ENCODE measurements at regions not wholly inside any gene's neighbourhood (a gene's known extent, or its start where the extent isn't known, plus 50 kb on each side); places are given as distances from the start of the nearest gene placed in this dataset.
A peak's percentile ranks its signal among the peaks of the same experiment; 100 is the strongest.
"Not testable (repeated sequence)": the region's sequence is repeated elsewhere in the genome, so short reads cannot be mapped to it uniquely, and the experiment has no call there.

GRCh38 chr5:90223756-90224155 lies 185.8 kb downstream of the CETN3 start:
- intact Hi-C loops (cut with DNase I) = no loop called here
- ATAC-seq (ENCODE audit: poor library complexity) (no peak), DNase-seq (no peak)

DNA sequence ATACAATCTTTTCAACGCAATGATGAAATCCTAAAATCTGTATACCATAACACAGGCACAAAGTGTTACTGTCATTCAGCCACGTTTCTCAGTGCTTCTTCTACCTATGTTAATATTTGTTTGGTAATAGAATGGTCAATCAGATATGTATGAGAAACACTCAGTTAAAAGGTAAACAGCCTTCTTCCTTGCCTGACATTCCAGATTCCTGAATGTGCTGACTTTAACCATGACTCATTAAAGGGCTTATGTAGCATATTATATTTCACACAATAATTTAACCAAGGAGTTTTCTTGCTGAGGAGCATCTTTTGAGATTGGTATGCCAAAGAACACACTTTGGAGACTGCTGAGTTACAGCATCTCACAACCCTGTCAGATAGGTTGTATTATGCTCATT lies 187.6 kb downstream of the CETN3 start:
- DNase-seq = no peak
- no peak for ATAC-seq (ENCODE audit: poor library complexity)
- intact Hi-C loops (cut with DNase I) = no loop called here

DNA sequence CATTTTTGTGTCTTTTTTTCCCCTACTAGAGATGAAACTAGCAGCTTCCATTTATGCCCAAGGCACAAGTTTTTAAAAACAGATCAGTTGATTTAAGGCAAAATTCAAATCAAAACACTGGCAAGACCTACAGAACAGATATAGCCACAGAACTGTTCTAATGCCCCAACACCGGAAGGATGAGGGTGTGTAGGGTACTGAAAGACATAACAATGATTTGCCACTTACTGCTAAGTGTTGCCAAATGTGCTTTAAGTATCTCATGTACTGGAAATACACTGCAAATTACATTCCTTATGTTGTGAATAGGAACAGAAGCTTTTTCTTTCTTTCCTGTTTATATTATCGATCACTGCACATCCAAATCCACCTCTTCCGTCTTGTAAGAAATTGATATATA lies 189.0 kb downstream of the CETN3 start:
- intact Hi-C loops (cut with DNase I) = no loop called here
- ATAC-seq (ENCODE audit: poor library complexity) (no peak), DNase-seq (no peak)

DNA sequence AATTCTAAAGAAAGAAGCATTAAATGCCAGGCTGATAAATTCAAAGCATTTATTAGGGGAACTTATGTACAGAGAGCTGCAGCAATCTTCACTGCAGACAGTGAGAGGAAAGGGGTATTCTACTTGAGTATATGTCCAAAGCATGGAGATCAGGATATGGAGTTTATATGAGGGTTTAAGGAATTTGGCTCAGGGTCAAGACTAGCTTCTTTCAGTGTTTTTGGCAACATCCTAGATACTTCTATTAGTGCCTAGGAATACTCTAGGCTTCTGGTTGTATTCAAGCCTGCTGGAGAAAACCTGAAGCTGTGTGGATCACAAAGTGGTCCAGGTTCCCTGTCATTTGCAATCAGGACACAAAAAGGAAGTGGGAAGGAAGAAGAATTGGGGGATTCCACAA lies 194.6 kb downstream of the CETN3 start:
- DNase-seq = no peak
- ATAC-seq (ENCODE audit: poor library complexity) = no peak
- intact Hi-C loops (cut with DNase I) = no loop called here

- ATAC-seq (ENCODE audit: poor library complexity); DNase-seq; intact Hi-C loops (cut with DNase I): not testable (repeated sequence)
Measured at GRCh38 chr5:90208323-90208722, 201.2 kb downstream of the CETN3 start.

DNA sequence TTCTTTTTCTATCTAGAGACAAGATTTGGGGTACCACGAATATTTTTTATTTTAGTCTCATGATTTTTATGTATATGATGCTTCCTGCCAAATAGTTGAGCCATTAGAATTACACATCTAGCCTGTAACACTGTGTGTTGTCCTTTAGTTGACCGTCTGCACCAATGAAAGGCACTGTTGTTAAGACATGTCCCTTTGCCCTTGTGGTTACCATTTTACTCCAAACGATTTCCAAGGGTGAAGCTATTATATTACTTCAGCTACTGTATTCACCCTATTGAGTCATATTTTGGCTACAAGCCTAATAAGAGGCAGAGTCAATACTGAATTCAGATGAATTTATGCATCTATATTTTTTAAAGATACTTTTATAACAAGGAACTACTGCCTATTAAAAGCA lies 207.6 kb downstream of the CETN3 start:
- DNase-seq = no peak
- ATAC-seq (ENCODE audit: poor library complexity) = no peak
- intact Hi-C loops (cut with DNase I) = no loop called here

GRCh38 chr5:90193185-90193822 lies 216.3 kb downstream of the CETN3 start:
- DNase-seq = no peak
- ATAC-seq (ENCODE audit: poor library complexity) = no peak
- intact Hi-C loops (cut with DNase I) = no loop called here

DNA sequence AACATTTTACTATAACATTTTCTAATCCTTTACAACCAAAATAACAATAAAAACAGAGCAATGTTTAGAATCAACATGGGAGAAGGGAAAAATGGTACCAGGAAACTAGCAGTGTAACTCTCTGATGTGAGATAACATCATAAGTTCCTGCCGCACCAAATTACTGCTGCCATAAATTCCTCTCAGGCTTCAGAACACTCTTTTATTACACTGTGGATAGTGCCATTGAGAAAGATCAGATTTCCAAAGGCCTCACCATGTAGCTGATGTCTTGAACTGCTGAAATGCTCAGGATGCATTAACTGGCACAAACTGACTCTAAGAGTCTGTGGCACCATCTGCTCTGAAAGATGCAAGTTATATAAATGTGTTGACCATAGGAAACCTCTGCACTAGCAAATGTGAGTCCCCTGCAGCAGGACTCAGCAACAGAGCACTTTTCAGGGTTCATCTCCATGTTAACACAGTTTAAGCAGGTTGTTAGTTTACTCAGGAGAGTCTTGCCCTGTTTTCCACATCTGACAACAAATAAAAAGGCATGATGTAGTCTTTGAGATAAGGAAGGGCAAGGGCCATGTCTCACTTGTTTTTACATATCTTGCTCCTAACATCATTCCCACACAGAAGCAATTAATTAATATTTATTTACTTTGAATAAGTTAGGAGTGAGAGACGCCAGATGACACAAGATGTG lies 218.1 kb downstream of the CETN3 start:
- DNase-seq = no peak
- intact Hi-C loops (cut with DNase I) = no loop called here
- no peak for ATAC-seq (ENCODE audit: poor library complexity)

GRCh38 chr5:90185897-90186468 lies 223.6 kb downstream of the CETN3 start:
- ATAC-seq (ENCODE audit: poor library complexity) (no peak), DNase-seq (no peak)
- intact Hi-C loops (cut with DNase I) = no loop called here

DNA sequence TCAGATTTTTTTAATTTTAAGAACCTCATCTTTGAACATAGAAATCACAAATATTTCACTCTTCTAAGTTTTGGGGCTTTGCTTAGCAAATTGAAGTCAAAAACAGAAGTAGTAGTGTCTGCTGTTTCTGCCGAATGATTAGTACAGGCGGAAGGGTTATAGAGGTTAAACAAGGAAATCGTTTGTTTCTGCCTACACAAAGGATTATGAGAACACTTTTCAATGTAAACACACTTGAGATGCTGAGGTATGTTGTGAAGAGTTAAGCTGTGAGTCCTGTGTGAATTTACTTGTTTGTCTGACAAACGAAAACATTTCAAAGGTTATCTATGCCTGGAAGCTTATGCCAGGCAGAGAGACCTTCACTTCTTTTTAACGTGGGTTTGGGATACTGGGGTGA lies 224.8 kb downstream of the CETN3 start:
- ATAC-seq (ENCODE audit: poor library complexity) = no peak
- intact Hi-C loops (cut with DNase I) = no loop called here
- DNase-seq = no peak

DNA sequence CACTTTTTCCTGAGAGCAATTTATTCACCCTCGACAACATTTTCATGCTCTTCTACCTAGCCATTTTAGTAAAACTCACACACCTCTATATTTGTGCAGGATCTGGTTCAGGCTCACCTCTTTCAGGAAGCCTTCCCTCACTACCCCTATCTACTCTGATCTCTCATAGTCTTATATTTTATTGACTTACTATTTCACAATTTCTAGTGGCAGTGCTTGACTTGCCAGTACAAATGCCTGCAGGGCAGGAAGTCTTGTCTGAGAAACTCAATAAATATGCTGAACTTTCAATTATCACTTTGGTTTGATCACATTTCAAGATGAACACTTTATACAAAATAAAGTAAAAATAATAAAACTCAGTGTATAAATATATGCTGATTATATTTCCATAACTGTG lies 226.8 kb downstream of the CETN3 start:
- no peak for DNase-seq
- intact Hi-C loops (cut with DNase I) = no loop called here
- ATAC-seq (ENCODE audit: poor library complexity) = no peak

GRCh38 chr5:90174236-90174635 lies 235.3 kb downstream of the CETN3 start:
- no peak for ATAC-seq (ENCODE audit: poor library complexity)
- intact Hi-C loops (cut with DNase I) = no loop called here
- no peak for DNase-seq

DNA sequence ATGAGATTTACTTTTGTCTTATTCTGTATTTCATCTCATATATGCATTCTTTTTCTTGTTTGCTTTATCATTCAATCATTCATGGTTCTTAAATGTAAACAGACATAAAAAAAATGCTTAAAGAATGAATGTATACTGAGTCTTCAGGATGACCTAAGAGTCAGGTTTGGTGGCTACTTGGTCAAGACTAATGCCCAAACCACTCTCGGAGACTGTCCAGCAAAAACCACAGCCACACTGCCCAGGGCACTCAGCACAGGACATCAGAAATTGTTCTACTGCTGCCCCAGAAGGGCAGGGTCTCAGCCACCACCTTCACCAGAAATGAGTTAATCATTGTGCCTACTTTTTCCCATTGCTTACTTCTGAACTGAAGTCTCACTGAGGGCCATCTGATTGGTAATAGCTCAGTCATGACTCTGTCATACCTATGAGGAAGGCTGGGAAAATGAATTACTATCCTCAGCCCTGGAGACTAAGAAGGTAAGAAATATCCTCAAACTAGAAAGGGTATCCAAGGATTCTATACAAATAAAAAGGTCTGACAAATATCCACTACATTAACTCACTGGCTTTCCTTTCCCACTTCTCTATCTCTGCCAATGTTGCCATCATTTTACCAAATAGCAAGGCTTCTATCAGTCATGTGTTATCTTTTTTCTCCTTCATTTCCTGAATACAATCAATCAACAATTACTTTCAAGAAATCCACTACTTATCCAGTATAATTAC lies 236.1 kb downstream of the CETN3 start:
- ATAC-seq (ENCODE audit: poor library complexity) (no peak), DNase-seq (no peak)
- intact Hi-C loops (cut with DNase I) = no loop called here

DNA sequence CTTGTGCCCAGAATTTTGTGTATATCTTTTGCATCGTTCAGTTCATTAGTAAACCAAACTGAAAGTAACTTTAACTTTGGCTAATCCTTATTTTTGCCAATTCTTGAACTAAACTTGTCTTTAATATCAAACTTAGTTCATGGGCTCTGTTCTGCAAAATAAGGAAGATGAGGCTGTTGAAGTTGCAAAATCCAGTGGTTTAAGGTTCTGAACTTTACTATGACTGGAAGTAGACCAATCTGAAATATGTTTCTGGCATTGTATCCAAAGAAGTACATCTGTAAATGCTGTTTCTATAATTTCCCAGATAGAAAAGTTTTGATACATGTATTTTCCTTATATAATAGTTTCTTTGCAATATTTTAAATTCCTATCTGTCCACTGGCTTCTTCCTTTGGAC lies 238.1 kb downstream of the CETN3 start:
- ATAC-seq (ENCODE audit: poor library complexity) (no peak), DNase-seq (no peak)
- intact Hi-C loops (cut with DNase I) = no loop called here

- DNase-seq (no peak), ATAC-seq (ENCODE audit: poor library complexity) (peak; percentile 71)
- intact Hi-C loops (cut with DNase I) = no loop called here
Measured at GRCh38 chr5:90170261-90170660, 239.3 kb downstream of the CETN3 start.

DNA sequence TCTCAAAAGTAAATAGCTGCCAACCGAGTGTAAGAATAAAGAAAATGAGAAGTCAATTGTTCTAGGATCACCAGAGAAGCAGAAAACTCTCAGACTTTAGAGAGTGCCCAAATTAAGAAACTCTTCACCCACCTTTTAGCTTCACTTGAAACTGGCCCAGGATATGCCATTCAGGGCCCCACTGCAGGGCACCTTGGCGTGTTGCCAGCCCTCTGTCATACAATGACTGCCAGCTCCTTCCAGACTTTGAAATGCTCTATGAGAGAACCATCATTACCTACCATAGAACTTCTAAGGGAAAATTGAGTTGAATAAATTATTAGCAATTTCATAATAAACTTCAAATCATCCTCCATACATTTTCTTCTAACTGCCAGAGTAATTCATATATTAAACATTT lies 240.5 kb downstream of the CETN3 start:
- intact Hi-C loops (cut with DNase I) = no loop called here
- DNase-seq (no peak), ATAC-seq (ENCODE audit: poor library complexity) (no peak)

DNA sequence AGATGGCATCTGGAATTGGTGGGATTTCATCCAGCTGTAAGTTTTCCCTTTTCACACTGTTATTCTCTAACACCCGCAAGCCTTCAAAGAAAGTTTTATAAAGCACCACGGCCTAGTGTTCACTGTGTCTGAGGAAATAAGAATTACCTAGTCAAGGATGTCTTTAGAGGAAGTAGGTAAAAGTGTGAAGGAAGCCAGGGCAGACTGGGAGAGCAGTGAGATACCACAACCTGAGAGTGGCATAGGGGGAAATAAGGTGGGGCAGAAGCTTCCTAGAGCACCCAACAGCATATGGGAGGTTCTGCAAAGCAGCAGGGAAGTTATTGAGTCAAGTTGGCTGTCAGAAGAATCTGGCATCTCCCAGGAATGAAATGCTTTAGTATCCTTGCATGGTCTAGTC lies 241.2 kb downstream of the CETN3 start:
- DNase-seq = no peak
- no peak for ATAC-seq (ENCODE audit: poor library complexity)
- intact Hi-C loops (cut with DNase I) = no loop called here

DNA sequence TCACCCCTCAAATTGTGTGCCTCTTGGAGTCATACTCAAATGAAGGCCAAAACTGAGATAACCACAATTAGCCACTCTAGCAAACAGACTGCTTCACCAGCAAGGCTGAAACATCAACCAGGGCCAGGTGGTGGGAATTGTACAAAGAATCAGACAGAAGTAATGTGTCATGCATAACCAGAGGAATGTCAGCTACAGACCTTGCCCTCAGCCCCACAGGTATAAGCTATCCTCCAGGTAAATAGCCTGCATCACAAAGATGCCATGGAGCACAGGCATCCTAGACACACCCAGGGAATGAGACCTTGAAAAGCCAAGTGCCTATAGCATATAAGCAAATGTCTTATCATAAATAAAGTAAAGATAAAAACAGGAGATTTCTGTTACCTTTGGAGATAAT lies 242.7 kb downstream of the CETN3 start:
- intact Hi-C loops (cut with DNase I) = no loop called here
- ATAC-seq (ENCODE audit: poor library complexity) (no peak), DNase-seq (no peak)

- no peak for ATAC-seq (ENCODE audit: poor library complexity)
- no peak for DNase-seq
- intact Hi-C loops (cut with DNase I) = no loop called here
Measured at GRCh38 chr5:90162324-90162723, 247.2 kb downstream of the CETN3 start.

DNA sequence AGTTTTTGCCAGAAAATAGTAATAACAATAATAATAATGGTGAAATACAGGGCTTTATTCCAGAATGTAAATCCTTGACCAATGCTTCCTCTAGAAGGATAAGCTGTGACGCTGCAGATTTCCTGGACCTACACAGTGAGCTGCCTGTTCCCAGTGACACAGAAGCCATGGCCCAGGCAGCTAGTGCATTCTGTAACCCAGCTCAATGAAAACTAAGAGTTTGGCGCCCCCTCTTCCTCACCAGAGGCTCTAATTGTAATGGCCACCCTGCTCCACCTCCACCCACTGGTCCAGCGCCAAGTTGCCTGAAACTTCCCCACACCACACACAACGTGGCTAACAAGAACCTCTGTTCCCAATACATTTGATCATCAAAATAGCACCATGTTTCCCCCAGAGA lies 248.1 kb downstream of the CETN3 start:
- intact Hi-C loops (cut with DNase I) = no loop called here
- DNase-seq (peak; percentile 59), ATAC-seq (ENCODE audit: poor library complexity) (peak; percentile 60)
